ENCODE measurements at regions not wholly inside any gene's neighbourhood (a gene's known extent, or its start where the extent isn't known, plus 50 kb on each side); places are given as distances from the start of the nearest gene placed in this dataset.

GRCh38 chr7:68438811-68439210 is 1159.5 kb upstream of the AUTS2 start:
- TF ChIP-seq, protein P1, sequence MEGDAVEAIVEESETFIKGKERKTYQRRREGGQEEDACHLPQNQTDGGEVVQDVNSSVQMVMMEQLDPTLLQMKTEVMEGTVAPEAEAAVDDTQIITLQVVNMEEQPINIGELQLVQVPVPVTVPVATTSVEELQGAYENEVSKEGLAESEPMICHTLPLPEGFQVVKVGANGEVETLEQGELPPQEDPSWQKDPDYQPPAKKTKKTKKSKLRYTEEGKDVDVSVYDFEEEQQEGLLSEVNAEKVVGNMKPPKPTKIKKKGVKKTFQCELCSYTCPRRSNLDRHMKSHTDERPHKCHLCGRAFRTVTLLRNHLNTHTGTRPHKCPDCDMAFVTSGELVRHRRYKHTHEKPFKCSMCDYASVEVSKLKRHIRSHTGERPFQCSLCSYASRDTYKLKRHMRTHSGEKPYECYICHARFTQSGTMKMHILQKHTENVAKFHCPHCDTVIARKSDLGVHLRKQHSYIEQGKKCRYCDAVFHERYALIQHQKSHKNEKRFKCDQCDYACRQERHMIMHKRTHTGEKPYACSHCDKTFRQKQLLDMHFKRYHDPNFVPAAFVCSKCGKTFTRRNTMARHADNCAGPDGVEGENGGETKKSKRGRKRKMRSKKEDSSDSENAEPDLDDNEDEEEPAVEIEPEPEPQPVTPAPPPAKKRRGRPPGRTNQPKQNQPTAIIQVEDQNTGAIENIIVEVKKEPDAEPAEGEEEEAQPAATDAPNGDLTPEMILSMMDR (IDR thresholded peaks at IDR 0.05), result no peak
- TF ChIP-seq POLR2A (IDR thresholded peaks at IDR 0.05; ENCODE audit: low read depth) (no peak), POLR2AphosphoS5 (IDR thresholded peaks at IDR 0.05) (no peak), EP300 (IDR thresholded peaks at IDR 0.05) (no peak)

Measured in esophagus muscularis mucosa (tissue), 4 donors.